Brain microvascular endothelial cell (primary cell): ENCODE measurements at regions not wholly inside any gene's neighbourhood (a gene's known extent, or its start where the extent isn't known, plus 50 kb on each side); places are given as distances from the start of the nearest gene placed in this dataset.

ENCODE experiments used
- DNase-seq: peaks from one replicate; pipeline ENCODE4 v3.0.0-alpha.2; 2020
- H3K27ac ChIP-seq: fragments of 250-450 bp; sonication (Bioruptor Pico); 2 replicates; pipeline ENCODE4 v1.5.1; 2020; ENCODE audit warnings: mild to moderate bottlenecking, moderate library complexity
- H3K27me3 ChIP-seq: fragments of 250-450 bp; sonication (Bioruptor Pico); replicated peaks from 2 replicates; pipeline ENCODE4 v1.5.1; 2020; ENCODE audit warnings: mild to moderate bottlenecking
- H3K36me3 ChIP-seq: fragments of 250-450 bp; sonication (Bioruptor Pico); replicated peaks from 2 replicates; pipeline ENCODE4 v1.5.1; 2020; ENCODE audit warnings: mild to moderate bottlenecking
- H3K4me3 ChIP-seq: 2 replicates; pipeline ENCODE4 v1.5.1; 2011; ENCODE audit warnings: low read depth, mild to moderate bottlenecking, control low read depth, low read length, moderate library complexity
- in situ Hi-C: cut with HindIII; loops from 2 replicates; pipeline ENCODE4 v1.10.0; 2017; ENCODE audit warnings: low sequenced_read_pairs, low pct_ligation_motif_present
- TF ChIP-seq, protein P1 (sequence below): IDR thresholded peaks from 2 replicates; pipeline ENCODE4 v1.5.1; 2011; ENCODE audit warnings: low read depth, mild to moderate bottlenecking, moderate library complexity, low read length, control low read depth, inconsistent platforms; ENCODE audit errors: missing control alignments

GRCh38 chrX:17206584-17206983, 168.4 kb upstream of the NHS start:
- TF ChIP-seq, protein P1, sequence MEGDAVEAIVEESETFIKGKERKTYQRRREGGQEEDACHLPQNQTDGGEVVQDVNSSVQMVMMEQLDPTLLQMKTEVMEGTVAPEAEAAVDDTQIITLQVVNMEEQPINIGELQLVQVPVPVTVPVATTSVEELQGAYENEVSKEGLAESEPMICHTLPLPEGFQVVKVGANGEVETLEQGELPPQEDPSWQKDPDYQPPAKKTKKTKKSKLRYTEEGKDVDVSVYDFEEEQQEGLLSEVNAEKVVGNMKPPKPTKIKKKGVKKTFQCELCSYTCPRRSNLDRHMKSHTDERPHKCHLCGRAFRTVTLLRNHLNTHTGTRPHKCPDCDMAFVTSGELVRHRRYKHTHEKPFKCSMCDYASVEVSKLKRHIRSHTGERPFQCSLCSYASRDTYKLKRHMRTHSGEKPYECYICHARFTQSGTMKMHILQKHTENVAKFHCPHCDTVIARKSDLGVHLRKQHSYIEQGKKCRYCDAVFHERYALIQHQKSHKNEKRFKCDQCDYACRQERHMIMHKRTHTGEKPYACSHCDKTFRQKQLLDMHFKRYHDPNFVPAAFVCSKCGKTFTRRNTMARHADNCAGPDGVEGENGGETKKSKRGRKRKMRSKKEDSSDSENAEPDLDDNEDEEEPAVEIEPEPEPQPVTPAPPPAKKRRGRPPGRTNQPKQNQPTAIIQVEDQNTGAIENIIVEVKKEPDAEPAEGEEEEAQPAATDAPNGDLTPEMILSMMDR = no peak
- Histone ChIP-seq H3K36me3 (no peaks in the 10 kb centered on the region), H3K27me3 (no peaks in the 10 kb centered on the region), H3K27ac (no peak overlapping the region), H3K4me3 (no peak overlapping the region)
- in situ Hi-C loops = no loop called here
- no peak for DNase-seq

DNA sequence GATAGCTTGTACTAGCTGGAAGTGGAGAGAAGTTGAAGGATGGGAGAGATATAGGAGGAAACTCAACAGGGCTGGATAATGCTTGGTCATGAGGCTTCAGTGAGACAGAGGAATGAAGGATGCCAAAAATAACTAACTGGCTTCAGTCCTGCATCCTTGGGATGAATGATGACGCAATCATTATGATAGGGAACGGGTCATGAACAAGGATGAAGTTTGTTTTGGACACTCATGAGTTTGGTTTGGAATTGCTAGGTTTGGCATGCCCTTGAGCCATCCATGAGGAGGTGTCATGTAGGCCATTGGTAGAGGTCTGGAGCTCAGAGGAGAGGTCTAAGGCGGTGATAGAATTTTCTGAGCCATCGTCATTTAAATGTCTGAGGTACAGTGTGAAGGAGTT, 160.0 kb upstream of the NHS start:
- no peaks in the 10 kb centered on the region for H3K27me3 ChIP-seq
- no peak overlapping the region for H3K4me3 ChIP-seq
- in situ Hi-C loops = no loop called here
- DNase-seq = no peak
- TF ChIP-seq, protein P1 = no peak
- H3K36me3 ChIP-seq = no peaks in the 10 kb centered on the region
- no peak overlapping the region for H3K27ac ChIP-seq

DNA sequence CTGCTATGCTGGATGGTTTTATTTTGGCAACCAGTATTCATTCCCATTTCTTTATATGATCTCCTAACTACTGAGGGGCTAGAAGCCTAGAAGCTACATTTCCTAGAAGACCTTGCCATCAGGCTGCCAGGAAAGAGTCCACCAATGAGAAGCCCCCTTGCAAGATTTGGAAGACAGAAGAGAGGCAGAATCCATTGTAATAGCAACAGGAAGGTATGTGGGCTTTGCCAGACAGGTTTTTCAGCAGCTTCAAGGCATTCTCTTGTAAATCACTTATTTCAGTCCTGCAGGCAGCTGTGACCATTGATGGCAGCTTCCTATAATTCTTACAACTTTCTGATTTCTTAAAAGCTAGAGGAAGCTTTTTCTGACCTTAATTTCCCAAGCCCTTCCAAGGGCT, 148.3 kb upstream of the NHS start:
- no peak for DNase-seq
- Histone ChIP-seq H3K27me3 (no peaks in the 10 kb centered on the region), H3K4me3 (no peak overlapping the region), H3K36me3 (no peaks in the 10 kb centered on the region), H3K27ac (no peak overlapping the region)
- in situ Hi-C loops = no loop called here
- TF ChIP-seq, protein P1 = no peak

GRCh38 chrX:17237146-17237545, 137.9 kb upstream of the NHS start:
- H3K27ac ChIP-seq = no peak overlapping the region
- in situ Hi-C loops = no loop called here

DNA sequence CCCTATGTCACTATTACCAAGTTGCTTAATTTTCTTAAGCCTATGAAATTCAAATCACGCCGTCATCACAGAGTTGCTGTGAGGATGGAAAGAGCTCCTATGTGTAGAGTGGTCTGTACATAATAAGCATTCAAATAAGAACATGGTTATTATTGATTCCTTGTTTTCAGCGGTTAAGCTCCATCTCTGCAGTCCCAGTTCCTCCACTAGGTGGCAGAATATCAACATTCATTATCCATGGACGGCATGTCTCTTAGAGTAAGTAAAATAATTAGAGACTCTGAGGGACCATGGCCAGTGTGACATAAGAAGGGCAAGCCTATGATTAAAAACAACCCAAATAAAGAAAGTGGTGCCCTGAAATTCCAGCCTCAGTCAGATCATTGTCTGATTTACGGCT, 132.5 kb upstream of the NHS start:
- no peak overlapping the region for H3K4me3 ChIP-seq
- no peak overlapping the region for H3K27ac ChIP-seq
- in situ Hi-C loops = no loop called here
- peak; percentile 50 for DNase-seq
- TF ChIP-seq, protein P1 = peak; percentile 78
- H3K27me3 ChIP-seq = no peaks in the 10 kb centered on the region
- H3K36me3 ChIP-seq = no peaks in the 10 kb centered on the region

More at GRCh38 chrX:17237146-17237545, 137.9 kb upstream of the NHS start:
- H3K36me3 ChIP-seq = no peaks in the 10 kb centered on the region
- H3K27me3 ChIP-seq = no peaks in the 10 kb centered on the region
- TF ChIP-seq, protein P1 = no peak
- DNase-seq = no peak
- no peak overlapping the region for H3K4me3 ChIP-seq

DNA sequence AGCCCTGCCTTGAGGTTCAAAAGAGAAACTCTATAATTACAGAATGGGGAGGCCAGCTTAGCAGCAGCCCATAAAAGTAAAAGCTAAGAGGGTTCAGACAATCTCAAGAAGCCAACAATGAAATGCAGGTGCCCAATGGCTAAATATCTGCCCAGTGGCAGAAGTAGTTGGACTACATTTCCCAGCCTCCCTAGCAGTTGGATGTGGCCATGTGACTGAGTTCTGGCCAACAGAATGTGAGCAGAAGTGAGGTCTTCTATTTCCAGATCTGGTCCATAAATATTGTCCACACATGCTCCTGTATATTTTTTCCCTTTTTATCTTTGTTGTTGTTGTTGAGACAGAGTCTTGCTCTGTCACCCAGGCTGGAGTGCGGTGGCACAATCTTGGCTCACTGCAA, 127.9 kb upstream of the NHS start:
- TF ChIP-seq, protein P1 = no peak
- H3K36me3 ChIP-seq = no peaks in the 10 kb centered on the region
- no peak overlapping the region for H3K4me3 ChIP-seq
- in situ Hi-C loops = no loop called here
- H3K27ac ChIP-seq = no peak overlapping the region
- no peaks in the 10 kb centered on the region for H3K27me3 ChIP-seq
- no peak for DNase-seq
